HG02840 (cell line): ENCODE measurements at regions not wholly inside any gene's neighbourhood (a gene's known extent, or its start where the extent isn't known, plus 50 kb on each side); places are given as distances from the start of the nearest gene placed in this dataset.
"Not testable (repeated sequence)": the region's sequence is repeated elsewhere in the genome, so short reads cannot be mapped to it uniquely, and the experiment has no call there.

ENCODE experiments used
- ATAC-seq: cut with Tn5 transposase; IDR thresholded peaks from one replicate; pipeline ENCODE4 v1.9.1; 2021; ENCODE audit warnings: mild to moderate bottlenecking, moderate library complexity, moderate number of reproducible peaks; ENCODE audit not compliant: unreplicated experiment, low FRiP score

- ATAC-seq: no peak
Observed at GRCh38 chr3:3353153-3353552, 173.7 kb upstream of the CRBN start.

DNA sequence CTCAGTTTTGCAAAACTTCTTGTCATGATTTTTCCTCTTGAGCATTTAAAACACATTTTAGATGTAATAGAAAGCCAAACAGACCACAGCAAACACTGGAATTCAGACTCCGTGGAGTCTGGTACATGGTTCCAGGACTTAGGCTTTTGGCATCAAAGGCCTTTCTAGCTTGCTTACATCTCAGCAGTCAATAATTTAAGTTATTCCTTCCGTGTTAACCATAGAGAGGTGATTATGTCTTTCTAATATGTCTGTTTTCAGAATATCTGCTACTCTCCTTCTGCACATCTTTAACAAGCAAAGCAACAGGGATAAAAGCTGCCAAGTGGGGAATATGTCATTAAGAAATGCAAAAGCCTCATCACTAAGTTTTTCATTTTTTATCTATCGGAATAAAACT is 171.7 kb upstream of the CRBN start:
- no peak for ATAC-seq

DNA sequence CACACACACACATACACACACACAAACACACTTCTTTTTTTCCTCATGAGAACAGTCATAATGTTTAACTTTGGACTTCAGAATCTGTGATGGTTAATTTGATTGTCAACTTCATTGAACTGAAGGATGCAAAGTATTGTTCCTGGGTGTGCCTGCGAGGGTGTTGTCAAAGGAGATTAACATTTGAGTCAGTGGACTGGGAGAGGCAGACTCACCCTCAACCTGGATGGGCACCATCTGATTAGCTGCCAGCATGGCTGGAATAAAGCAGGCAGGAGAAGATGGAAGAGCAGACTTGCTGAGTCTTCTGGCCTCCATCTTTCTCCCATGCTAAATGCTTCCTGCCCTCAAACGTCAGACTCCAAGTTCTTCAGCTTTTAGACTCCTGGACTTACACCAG is 167.6 kb upstream of the CRBN start:
- ATAC-seq: not testable (repeated sequence)

GRCh38 chr3:3346556-3346955 is 167.1 kb upstream of the CRBN start:
- no peak for ATAC-seq

DNA sequence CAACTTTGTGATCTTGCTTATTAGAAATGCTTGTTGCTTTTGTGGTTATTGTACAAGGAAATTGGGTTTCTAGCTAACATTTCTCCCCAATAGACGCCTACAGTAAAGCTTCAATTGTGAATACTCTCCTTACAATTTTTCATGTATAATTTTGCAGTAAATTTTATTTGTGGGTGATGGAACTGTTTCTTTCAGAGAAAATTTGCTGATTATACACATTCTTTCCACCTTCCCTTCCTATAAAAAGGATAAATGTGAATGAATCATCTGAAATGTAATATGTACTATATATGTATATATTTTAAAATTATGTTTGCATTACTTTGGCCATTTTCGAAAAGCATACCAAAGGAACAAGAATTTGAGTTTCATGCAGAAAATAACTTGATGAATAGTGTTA is 162.7 kb upstream of the CRBN start:
- ATAC-seq: no peak

DNA sequence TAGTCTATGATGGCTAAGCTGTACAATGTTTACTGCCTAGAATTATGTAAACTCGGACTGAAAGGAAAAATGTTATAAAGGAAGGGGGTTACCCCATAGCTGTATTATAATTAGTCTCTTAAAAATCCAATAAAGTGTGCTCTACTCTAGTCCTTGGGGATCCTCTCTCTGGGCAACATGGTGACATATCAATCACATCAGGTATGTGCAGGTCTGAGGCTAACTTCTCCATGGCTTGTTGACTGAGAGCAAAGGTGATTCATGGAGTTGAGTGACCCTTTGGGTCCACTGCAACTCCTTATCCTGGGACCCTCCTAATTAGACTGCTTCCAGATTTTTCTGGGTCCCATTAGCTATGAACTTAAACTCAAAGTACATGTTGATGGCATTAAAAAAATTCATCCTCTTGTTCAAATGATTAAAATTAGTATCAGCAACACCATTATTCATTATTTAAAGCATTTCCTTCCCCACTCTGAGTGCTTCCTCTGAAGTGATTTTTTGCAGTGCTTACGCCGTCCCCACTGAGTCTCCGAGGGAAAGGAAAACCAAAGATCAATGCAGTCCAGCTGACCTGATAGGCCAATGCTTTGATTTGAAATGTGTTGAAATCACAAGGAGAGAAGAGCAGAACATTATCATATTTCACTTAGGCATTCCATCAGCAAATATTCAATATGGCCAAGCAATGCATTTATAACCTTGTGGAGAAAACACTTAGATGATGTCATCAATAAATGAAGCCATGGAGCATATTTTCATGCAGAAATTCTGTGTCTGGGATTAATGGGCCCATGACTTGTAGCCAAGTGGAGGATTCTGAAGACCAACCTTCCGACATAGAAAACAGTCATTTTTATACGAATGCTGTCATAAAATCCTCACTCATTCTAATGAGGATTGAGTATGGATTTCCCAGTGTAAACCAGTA is 161.7 kb upstream of the CRBN start:
- no peak for ATAC-seq

GRCh38 chr3:3340526-3340925 is 161.0 kb upstream of the CRBN start:
- no peak for ATAC-seq

DNA sequence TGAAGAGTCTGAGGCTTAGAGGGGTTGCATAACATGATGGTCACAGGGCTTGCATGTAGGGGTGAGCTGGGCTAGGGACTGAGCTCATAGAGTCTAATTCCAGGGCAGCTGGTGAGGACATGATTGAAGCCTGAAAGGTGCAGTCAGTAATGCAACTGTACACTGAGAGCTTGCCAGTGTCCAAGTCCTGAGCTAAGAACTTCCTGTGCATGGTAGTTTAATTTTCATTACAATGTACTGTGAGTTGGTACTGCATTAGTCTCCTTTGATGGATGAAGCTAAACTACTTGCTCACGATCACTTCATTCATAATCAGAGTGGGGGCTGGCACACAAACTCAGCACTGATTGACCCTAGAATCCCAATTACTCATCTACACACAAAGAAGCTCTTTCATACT is 156.4 kb upstream of the CRBN start:
- no peak for ATAC-seq

- no peak for ATAC-seq
Observed at GRCh38 chr3:3334491-3334890, 155.0 kb upstream of the CRBN start.

DNA sequence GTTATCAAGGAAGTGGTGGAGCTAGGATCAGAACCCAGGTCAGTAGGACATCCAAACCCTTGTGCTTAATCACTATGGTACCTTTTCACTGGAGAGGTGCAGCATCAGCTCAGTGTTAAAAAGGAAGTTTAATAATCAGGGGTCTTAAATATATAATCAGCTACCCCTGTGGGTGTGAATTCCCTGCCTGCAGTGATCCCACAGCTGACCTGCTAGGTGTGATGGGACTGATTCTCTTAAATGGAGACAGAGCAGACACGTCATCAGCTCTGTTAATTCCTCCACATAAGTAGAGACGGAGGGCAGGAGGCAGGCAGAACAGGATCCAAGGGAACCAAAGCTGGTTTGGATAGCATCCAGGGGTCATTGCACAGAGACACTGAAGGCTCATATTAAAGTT is 154.1 kb upstream of the CRBN start:
- ATAC-seq: no peak

DNA sequence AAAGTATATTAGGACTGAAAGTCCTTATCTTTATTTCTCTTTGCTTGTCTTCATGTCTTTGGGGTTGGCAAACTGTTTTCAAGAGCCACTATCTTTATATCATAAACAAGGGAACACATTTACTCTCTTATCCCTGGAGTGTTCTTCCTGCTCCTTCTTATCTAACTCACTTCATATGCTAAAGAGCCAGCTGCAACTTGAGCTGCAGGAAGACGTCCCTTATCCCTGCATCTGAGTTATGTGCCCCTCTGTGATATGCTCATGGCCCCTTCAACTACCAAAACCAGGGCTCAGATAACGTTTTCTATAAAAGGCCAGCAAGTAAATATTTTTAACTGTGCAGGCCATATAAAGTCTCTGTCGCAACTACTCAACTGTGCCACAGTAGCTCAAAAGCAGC is 137.0 kb upstream of the CRBN start:
- no peak for ATAC-seq

DNA sequence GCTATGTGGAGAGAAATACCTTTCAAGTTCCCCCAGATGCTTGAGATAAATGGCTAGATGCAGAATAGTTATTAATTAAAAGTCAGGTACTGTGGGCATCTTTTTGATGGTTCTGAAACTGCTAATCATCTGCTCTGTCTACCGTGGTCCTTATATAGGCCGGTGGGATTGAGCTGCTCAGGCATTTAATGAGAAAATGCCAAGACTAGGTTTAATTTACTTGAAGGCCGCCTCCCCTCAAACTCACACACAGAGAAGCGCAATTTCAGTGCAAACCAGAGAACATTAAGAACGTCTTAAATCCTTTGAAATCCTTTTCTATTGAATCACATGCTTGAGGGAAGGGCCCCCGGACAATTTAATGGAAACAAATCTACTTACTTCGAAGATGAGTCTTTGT is 136.4 kb upstream of the CRBN start:
- no peak for ATAC-seq

DNA sequence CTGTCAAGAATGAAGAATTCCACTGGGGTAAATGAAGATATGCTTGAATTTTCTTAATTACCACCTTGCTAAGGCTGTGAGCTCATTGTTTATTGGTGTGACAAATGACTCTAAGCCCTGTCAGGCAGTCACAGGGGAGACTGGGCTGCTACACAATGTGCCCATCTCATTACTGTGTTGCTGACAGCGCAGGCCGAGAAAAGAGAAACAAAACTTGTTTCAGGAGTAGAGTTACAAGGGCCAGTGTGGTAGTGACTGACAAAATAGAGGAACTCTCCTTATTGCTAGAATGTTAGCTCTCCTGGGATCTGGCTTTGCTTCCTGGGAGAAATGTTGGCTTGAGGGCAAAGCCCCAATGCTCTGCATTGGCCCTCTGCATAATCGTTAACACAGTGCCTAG is 130.4 kb upstream of the CRBN start:
- no peak for ATAC-seq

- no peak for ATAC-seq
Observed at GRCh38 chr3:3308809-3309208, 129.3 kb upstream of the CRBN start.

GRCh38 chr3:3307491-3307890 is 128.0 kb upstream of the CRBN start:
- ATAC-seq: no peak

DNA sequence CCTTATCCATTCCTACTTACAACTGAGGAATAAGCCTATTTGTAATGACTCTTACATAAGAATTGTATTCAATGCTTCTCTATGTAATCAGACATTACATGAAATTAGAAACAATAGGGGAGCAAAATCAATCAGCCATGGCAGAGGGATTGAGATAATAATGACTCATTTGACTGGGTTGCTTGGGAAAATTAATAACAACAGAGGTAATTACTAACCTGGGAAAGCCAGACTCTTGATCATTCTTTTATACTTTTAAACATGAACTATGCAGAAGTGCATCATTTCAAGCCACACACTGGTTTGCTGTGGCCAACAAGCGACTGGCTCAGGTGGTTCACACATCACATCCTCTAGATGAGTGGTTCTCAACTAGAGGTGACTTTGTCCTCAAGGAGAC is 126.3 kb upstream of the CRBN start:
- no peak for ATAC-seq

- no peak for ATAC-seq
Observed at GRCh38 chr3:3305084-3305483, 125.6 kb upstream of the CRBN start.

GRCh38 chr3:3303636-3304035 is 124.1 kb upstream of the CRBN start:
- no peak for ATAC-seq

GRCh38 chr3:3302964-3303363 is 123.5 kb upstream of the CRBN start:
- ATAC-seq: no peak

DNA sequence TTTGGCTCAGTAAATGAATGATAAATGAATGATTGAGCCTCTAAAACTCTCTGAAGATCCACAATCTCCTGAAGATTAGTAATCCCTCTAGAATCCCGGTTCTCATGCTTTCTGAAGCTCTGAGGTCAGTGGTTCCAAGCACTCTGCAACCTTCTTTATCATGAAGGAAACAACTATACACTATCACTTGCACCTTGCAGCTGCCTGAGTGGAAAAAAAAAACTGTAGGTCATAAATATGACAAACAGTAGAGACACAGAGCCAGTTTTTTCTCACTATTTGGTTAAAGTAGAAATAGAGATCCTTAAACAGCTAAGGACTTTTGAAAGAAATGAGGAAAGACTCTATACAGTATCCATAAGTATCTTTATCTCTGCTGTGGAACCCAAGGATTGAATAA is 122.0 kb upstream of the CRBN start:
- ATAC-seq: no peak

DNA sequence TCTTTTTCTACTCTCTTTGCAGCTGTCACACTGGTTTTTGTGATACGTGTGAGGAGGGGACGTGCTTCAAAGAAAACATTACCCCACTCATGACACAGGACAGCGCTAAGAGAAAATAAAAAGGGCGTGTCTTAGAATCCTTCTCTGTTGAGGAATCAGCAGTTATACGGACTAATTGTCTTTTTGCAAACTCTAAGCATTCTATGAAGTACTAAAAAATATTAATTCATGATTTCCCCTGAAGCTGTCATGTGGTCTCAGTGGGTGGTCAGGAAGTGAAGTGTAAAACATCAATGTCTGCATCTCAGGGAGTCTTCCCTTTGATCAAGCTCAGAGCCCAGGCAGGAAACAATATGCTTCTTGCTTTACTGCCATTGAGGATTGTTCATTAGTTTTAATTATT is 117.5 kb upstream of the CRBN start:
- ATAC-seq: no peak

- ATAC-seq: no peak
Observed at GRCh38 chr3:3295586-3295985, 116.1 kb upstream of the CRBN start.
